ENCODE measurements at regions not wholly inside any gene's neighbourhood (a gene's known extent, or its start where the extent isn't known, plus 50 kb on each side); places are given as distances from the start of the nearest gene placed in this dataset.

GRCh38 chr12:30810918-30811317 is 56.2 kb upstream of the CAPRIN2 start:
- ChIA-PET POLR2A (ENCODE audit: low non-redundant PET) (no interaction called here), CTCF (no interaction called here)
- DNase-seq (ENCODE audit: low spot score), result no peak
- no peak overlapping the region for H3K27ac ChIP-seq
- TF ChIP-seq CTCF (conservative IDR thresholded peaks at IDR 0.05; ENCODE audit: low read depth), result no peak

- peak; percentile 24 for TF ChIP-seq CTCF (conservative IDR thresholded peaks at IDR 0.05; ENCODE audit: low read depth)
- CTCF ChIA-PET, result interaction anchor here (0.5 to 1.3 kb wide), 8 partner anchors 9 to 1731 kb away, joined by 3 to 7 read pairs (median 4); partner anchors contain the start of gene CAPRIN2
- DNase-seq (ENCODE audit: low spot score), result no peak
- POLR2A ChIA-PET (ENCODE audit: low non-redundant PET), result no interaction called here
- no peak overlapping the region for H3K27ac ChIP-seq
Measured at GRCh38 chr12:30807695-30808034, 52.9 kb upstream of the CAPRIN2 start.

GRCh38 chr12:30806989-30807694 is 52.4 kb upstream of the CAPRIN2 start:
- DNase-seq (ENCODE audit: low spot score), result peak; percentile 46
- ChIA-PET POLR2A (ENCODE audit: low non-redundant PET) (no interaction called here), CTCF (interaction anchor here (0.6 to 1.3 kb wide), 7 partner anchors 9 to 1276 kb away, joined by 3 to 7 read pairs (median 4); partner anchors contain the start of gene CAPRIN2)
- peak; percentile 82 for TF ChIP-seq CTCF (conservative IDR thresholded peaks at IDR 0.05; ENCODE audit: low read depth)
- H3K27ac ChIP-seq, result no peak overlapping the region

GRCh38 chr12:30805959-30806358 is 51.2 kb upstream of the CAPRIN2 start:
- DNase-seq (ENCODE audit: low spot score), result no peak
- POLR2A ChIA-PET (ENCODE audit: low non-redundant PET), result interaction anchor here (0.7 kb wide), 1 partner anchor 868 kb away, joined by 3 read pairs; no protein-coding TSS in a partner anchor
- CTCF ChIA-PET, result interaction anchor here (0.7 kb wide), 1 partner anchor 574 kb away, joined by 3 read pairs; no protein-coding TSS in a partner anchor
- no peak for TF ChIP-seq CTCF (conservative IDR thresholded peaks at IDR 0.05; ENCODE audit: low read depth)
- H3K27ac ChIP-seq, result no peak overlapping the region

All from RWPE1 (cell line).